Psoas muscle (tissue), 7 donors: ENCODE measurements at regions not wholly inside any gene's neighbourhood (a gene's known extent, or its start where the extent isn't known, plus 50 kb on each side); places are given as distances from the start of the nearest gene placed in this dataset.

Experiments used
- ATAC-seq, 4 donors: fragments of 200-7000 bp; cut with Tn5 transposase; one replicate each; pipeline ENCODE4 v1.9.1; 2020; ENCODE audit warnings: moderate library complexity in 3 of 4, mild to moderate bottlenecking in 2 of 4
- DNase-seq, 2 donors: peaks; one replicate each; pipeline ENCODE4 v3.0.0-alpha.2; 2020
- H3K27ac ChIP-seq: fragments of 200-600 bp; one replicate; pipeline ENCODE4 v1.8.0; 2022
- H3K27me3 ChIP-seq, 3 donors: fragments of 200-600 bp in 1 of 3; one replicate each; pipeline versions ENCODE4 v1.6.1 to v1.8.0; 2013 to 2022; ENCODE audit warnings: low read length in 2 of 3, mild to moderate bottlenecking in 2 of 3, moderate library complexity in 1 of 3; ENCODE audit not compliant: insufficient read depth in 3 of 3
- H3K36me3 ChIP-seq, 2 donors: fragments of 200-600 bp in 1 of 2; one replicate each; pipeline versions ENCODE4 v1.6.1 to v1.8.0; 2013 to 2022; ENCODE audit warnings: low read depth in 1 of 2, mild to moderate bottlenecking in 1 of 2, moderate library complexity in 1 of 2; ENCODE audit not compliant: insufficient read depth in 1 of 2
- H3K4me1 ChIP-seq: fragments of 200-600 bp; one replicate; pipeline ENCODE4 v1.8.0; 2022
- H3K4me3 ChIP-seq: fragments of 200-600 bp; one replicate; pipeline ENCODE4 v1.8.0; 2022; ENCODE audit warnings: mild to moderate bottlenecking
- H3K9me3 ChIP-seq: fragments of 200-600 bp; one replicate; pipeline ENCODE4 v1.8.0; 2022
- CTCF ChIP-seq: fragments of 200-600 bp; IDR thresholded peaks from one replicate; pipeline ENCODE4 v1.8.0; 2022; ENCODE audit warnings: antibody characterized with exemption
- WGBS, 3 donors: extraction: QIAGEN DNeasy Blood & Tissue Kit; methylation state at CpG; one replicate each; pipeline versions ENCODE4 v1.1.6 to v1.1.7; 2013; 5-methylcytosine and 5-hydroxymethylcytosine counted together
- intact Hi-C, 2 donors: fragments of 100-400 bp; cut with DNase I; formaldehyde crosslinking; loops; one replicate each; pipeline versions ENCODE4 v1.11.0 to v1.14.2; 2022
- donor health status: healthy with polysubstance abuse.
- donor health status: DM: no; HTN: no; CAD: no; lungs with moderate emphysema.
- donor health status: Bipolar disorder and iron deficiency.
- donor health status: healthy.
- donor health status: DM: yes; HTN: yes; CAD: no.
- donor health status: DM: no; HTN: no; CAD: no.
- donor health status: DM: yes; HTN: yes; CAD: no.

- no peaks in the 10 kb centered on the region for H3K9me3 ChIP-seq
- H3K27me3 ChIP-seq: no peaks in the 10 kb centered on the region
- H3K4me1 ChIP-seq: no peaks in the 10 kb centered on the region
- DNase-seq (no peak), ATAC-seq (no peak)
- no peak overlapping the region for H3K4me3 ChIP-seq
- no peak for TF ChIP-seq CTCF
- intact Hi-C loops: no loop called here
- no peak overlapping the region for H3K27ac ChIP-seq
- WGBS, 3 donors: 80 to 87% (median 84%) methylated on average over 3 of the region's 3 CpGs
- no peaks in the 10 kb centered on the region for H3K36me3 ChIP-seq
These were observed 1095.5 kb downstream of the PLA2G4A start for GRCh38 chr1:187924252-187924651.

GRCh38 chr1:187928288-187928687 lies 1099.5 kb downstream of the PLA2G4A start:
- Histone ChIP-seq H3K9me3 (no peaks in the 10 kb centered on the region), H3K36me3 (no peaks in the 10 kb centered on the region), H3K27ac (no peak overlapping the region), H3K4me3 (no peak overlapping the region), H3K27me3 (no peaks in the 10 kb centered on the region), H3K4me1 (no peaks in the 10 kb centered on the region)
- intact Hi-C loops: no loop called here
- 25 to 30% (median 29%) methylated on average over 4 of the region's 4 CpGs for WGBS, 3 donors
- TF ChIP-seq CTCF: no peak
- ATAC-seq (no peak), DNase-seq (no peak)

- DNase-seq (no peak), ATAC-seq (no peak)
- Histone ChIP-seq H3K4me1 (no peaks in the 10 kb centered on the region), H3K4me3 (no peak overlapping the region), H3K36me3 (no peaks in the 10 kb centered on the region), H3K27ac (no peak overlapping the region), H3K9me3 (no peaks in the 10 kb centered on the region), H3K27me3 (no peaks in the 10 kb centered on the region)
- 40 to 56% (median 52%) methylated on average over 2 of the region's 2 CpGs for WGBS, 3 donors
- intact Hi-C loops: no loop called here
- TF ChIP-seq CTCF: no peak
These were observed 1099.9 kb downstream of the PLA2G4A start for GRCh38 chr1:187928696-187929095.

GRCh38 chr1:187931776-187932175 lies 1103.0 kb downstream of the PLA2G4A start:
- DNase-seq (no peak), ATAC-seq (no peak)
- Histone ChIP-seq H3K4me3 (no peak overlapping the region), H3K9me3 (no peaks in the 10 kb centered on the region), H3K27ac (no peak overlapping the region), H3K36me3 (no peaks in the 10 kb centered on the region), H3K27me3 (no peaks in the 10 kb centered on the region), H3K4me1 (no peaks in the 10 kb centered on the region)
- 52 to 59% (median 56%) methylated on average over 7 of the region's 7 CpGs for WGBS, 3 donors
- intact Hi-C loops: no loop called here
- TF ChIP-seq CTCF: no peak

GRCh38 chr1:187933562-187934419 lies 1105.0 kb downstream of the PLA2G4A start:
- Histone ChIP-seq H3K9me3 (no peaks in the 10 kb centered on the region), H3K27ac (no peak overlapping the region), H3K36me3 (no peaks in the 10 kb centered on the region), H3K4me1 (no peaks in the 10 kb centered on the region), H3K4me3 (no peak overlapping the region), H3K27me3 (no peaks in the 10 kb centered on the region)
- 83 to 88% (median 87%) methylated on average over 3 of the region's 3 CpGs for WGBS, 3 donors
- intact Hi-C loops: no loop called here
- DNase-seq (no peak), ATAC-seq (no peak)
- TF ChIP-seq CTCF: no peak
